Psoas muscle (tissue), 7 donors: ENCODE measurements at regions not wholly inside any gene's neighbourhood (a gene's known extent, or its start where the extent isn't known, plus 50 kb on each side); places are given as distances from the start of the nearest gene placed in this dataset.

Source experiments
- ATAC-seq, 4 donors: fragments of 200-7000 bp; cut with Tn5 transposase; one replicate each; pipeline ENCODE4 v1.9.1; 2020; ENCODE audit warnings: moderate library complexity in 3 of 4, mild to moderate bottlenecking in 2 of 4
- DNase-seq, 2 donors: peaks; one replicate each; pipeline ENCODE4 v3.0.0-alpha.2; 2020
- H3K27ac ChIP-seq: fragments of 200-600 bp; one replicate; pipeline ENCODE4 v1.8.0; 2022
- H3K27me3 ChIP-seq, 3 donors: fragments of 200-600 bp in 1 of 3; one replicate each; pipeline versions ENCODE4 v1.6.1 to v1.8.0; 2013 to 2022; ENCODE audit warnings: low read length in 2 of 3, mild to moderate bottlenecking in 2 of 3, moderate library complexity in 1 of 3; ENCODE audit not compliant: insufficient read depth in 3 of 3
- H3K36me3 ChIP-seq, 2 donors: fragments of 200-600 bp in 1 of 2; one replicate each; pipeline versions ENCODE4 v1.6.1 to v1.8.0; 2013 to 2022; ENCODE audit warnings: low read depth in 1 of 2, mild to moderate bottlenecking in 1 of 2, moderate library complexity in 1 of 2; ENCODE audit not compliant: insufficient read depth in 1 of 2
- H3K4me1 ChIP-seq: fragments of 200-600 bp; one replicate; pipeline ENCODE4 v1.8.0; 2022
- H3K4me3 ChIP-seq: fragments of 200-600 bp; one replicate; pipeline ENCODE4 v1.8.0; 2022; ENCODE audit warnings: mild to moderate bottlenecking
- H3K9me3 ChIP-seq: fragments of 200-600 bp; one replicate; pipeline ENCODE4 v1.8.0; 2022
- CTCF ChIP-seq: fragments of 200-600 bp; IDR thresholded peaks from one replicate; pipeline ENCODE4 v1.8.0; 2022; ENCODE audit warnings: antibody characterized with exemption
- WGBS, 3 donors: extraction: QIAGEN DNeasy Blood & Tissue Kit; methylation state at CpG; one replicate each; pipeline versions ENCODE4 v1.1.6 to v1.1.7; 2013; 5-methylcytosine and 5-hydroxymethylcytosine counted together
- intact Hi-C, 2 donors: fragments of 100-400 bp; cut with DNase I; formaldehyde crosslinking; loops; one replicate each; pipeline versions ENCODE4 v1.11.0 to v1.14.2; 2022
- donor health status: healthy with polysubstance abuse.
- donor health status: DM: no; HTN: no; CAD: no; lungs with moderate emphysema.
- donor health status: Bipolar disorder and iron deficiency.
- donor health status: healthy.
- donor health status: DM: yes; HTN: yes; CAD: no.
- donor health status: DM: no; HTN: no; CAD: no.
- donor health status: DM: yes; HTN: yes; CAD: no.

- H3K4me1 ChIP-seq, result no peaks in the 10 kb centered on the region
- H3K27ac ChIP-seq, result no peak overlapping the region
- 62 to 78% (median 67%) methylated on average over 1 of the region's 1 CpG for WGBS, 3 donors
- ATAC-seq (no peak), DNase-seq (no peak)
- no peaks in the 10 kb centered on the region for H3K36me3 ChIP-seq
- no peak for TF ChIP-seq CTCF
- intact Hi-C loops, result no loop called here
- H3K4me3 ChIP-seq, result no peak overlapping the region
- H3K9me3 ChIP-seq, result no peaks in the 10 kb centered on the region
- H3K27me3 ChIP-seq, result no peaks in the 10 kb centered on the region
Measured at GRCh38 chr21:19320291-19320690, 916.7 kb upstream of the TMPRSS15 start.

GRCh38 chr21:19321688-19322087, 918.1 kb upstream of the TMPRSS15 start:
- 74 to 78% (median 75%) methylated on average over 3 of the region's 3 CpGs for WGBS, 3 donors
- Histone ChIP-seq H3K4me3 (no peak overlapping the region), H3K36me3 (no peaks in the 10 kb centered on the region), H3K27me3 (no peaks in the 10 kb centered on the region), H3K9me3 (no peaks in the 10 kb centered on the region), H3K4me1 (no peaks in the 10 kb centered on the region), H3K27ac (no peak overlapping the region)
- DNase-seq, result no peak
- TF ChIP-seq CTCF, result no peak
- no peak for ATAC-seq
- intact Hi-C loops, result no loop called here

DNA sequence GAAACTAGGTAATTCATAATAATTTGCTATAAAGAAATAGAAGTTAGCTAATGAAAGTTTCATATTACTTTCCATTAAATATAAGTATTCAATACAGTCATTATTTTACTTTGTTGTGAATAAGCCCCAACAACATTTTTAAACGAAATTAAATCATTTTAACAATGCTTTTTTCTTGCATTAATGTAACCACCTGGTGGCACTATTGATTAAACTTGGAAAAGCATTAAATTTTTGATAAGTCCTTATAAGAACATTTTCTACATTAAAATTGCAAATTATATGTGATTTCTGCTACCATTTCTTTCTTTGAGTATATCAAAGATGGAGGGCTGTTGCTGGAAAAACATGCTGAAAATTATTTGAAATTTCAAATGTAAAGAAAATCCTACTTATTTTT, 918.8 kb upstream of the TMPRSS15 start:
- Histone ChIP-seq H3K36me3 (no peaks in the 10 kb centered on the region), H3K9me3 (no peaks in the 10 kb centered on the region), H3K27ac (no peak overlapping the region), H3K4me1 (no peaks in the 10 kb centered on the region), H3K27me3 (no peaks in the 10 kb centered on the region), H3K4me3 (no peak overlapping the region)
- ATAC-seq (no peak), DNase-seq (no peak)
- intact Hi-C loops, result no loop called here
- TF ChIP-seq CTCF, result no peak
- WGBS, 3 donors, result 10 to 30% (median 16%) methylated on average over 1 of the region's 1 CpG

GRCh38 chr21:19326531-19327319, 923.1 kb upstream of the TMPRSS15 start:
- Histone ChIP-seq H3K4me1 (no peaks in the 10 kb centered on the region), H3K36me3 (no peaks in the 10 kb centered on the region), H3K27me3 (no peaks in the 10 kb centered on the region), H3K9me3 (no peaks in the 10 kb centered on the region), H3K4me3 (no peak overlapping the region), H3K27ac (no peak overlapping the region)
- DNase-seq, result no peak
- intact Hi-C loops, result no loop called here
- ATAC-seq, result no peak
- no peak for TF ChIP-seq CTCF
- 36 to 45% (median 37%) methylated on average over 6 of the region's 6 CpGs for WGBS, 3 donors

- no peaks in the 10 kb centered on the region for H3K36me3 ChIP-seq
- no peaks in the 10 kb centered on the region for H3K27me3 ChIP-seq
- H3K27ac ChIP-seq, result no peak overlapping the region
- ATAC-seq (no peak), DNase-seq (no peak)
- intact Hi-C loops, result no loop called here
- no peak overlapping the region for H3K4me3 ChIP-seq
- 75 to 94% (median 85%) methylated on average over 5 of the region's 5 CpGs for WGBS, 3 donors
- H3K9me3 ChIP-seq, result no peaks in the 10 kb centered on the region
- H3K4me1 ChIP-seq, result no peaks in the 10 kb centered on the region
- no peak for TF ChIP-seq CTCF
Measured at GRCh38 chr21:19328954-19329353, 925.4 kb upstream of the TMPRSS15 start.
